ENCODE measurements at regions not wholly inside any gene's neighbourhood (a gene's known extent, or its start where the extent isn't known, plus 50 kb on each side); places are given as distances from the start of the nearest gene placed in this dataset.

GRCh38 chr9:38284039-38284575 lies 108.4 kb upstream of the ALDH1B1 start:
- H4K20me1 ChIP-seq (ENCODE audit: low read depth, low read length) = no peaks in the 10 kb centered on the region
- no peak overlapping the region for H2AFZ ChIP-seq (ENCODE audit: low read depth, low read length, severe bottlenecking)
- no peak overlapping the region for H3K4me3 ChIP-seq (ENCODE audit: insufficient read depth, low read length, poor library complexity, severe bottlenecking)
- no peaks in the 10 kb centered on the region for H3K9me2 ChIP-seq (replicated peaks; ENCODE audit: insufficient read depth, low read length)
- H3K4me2 ChIP-seq (ENCODE audit: low read depth, low read length, poor library complexity, severe bottlenecking) = no peak overlapping the region
- no peaks in the 10 kb centered on the region for H3K79me2 ChIP-seq (ENCODE audit: insufficient read depth, low read length)
- H3K27ac ChIP-seq (ENCODE audit: low read depth, low read length) = no peak overlapping the region
- no peak overlapping the region for H3K9ac ChIP-seq (ENCODE audit: low read length)
- no peaks in the 10 kb centered on the region for H3K9me3 ChIP-seq (ENCODE audit: insufficient read depth, low read length)
- H3F3A ChIP-seq (ENCODE audit: insufficient read depth) = no peaks in the 10 kb centered on the region
- TF ChIP-seq CTCF (IDR thresholded peaks at IDR 0.05; ENCODE audit: insufficient read depth, low read length, poor library complexity, severe bottlenecking) = no peak
- TF ChIP-seq EZH2phosphoT487 (conservative IDR thresholded peaks at IDR 0.05; ENCODE audit: low read length) = no peak
- H3K36me3 ChIP-seq (ENCODE audit: low read length) = no peaks in the 10 kb centered on the region
- H3K27me3 ChIP-seq (ENCODE audit: low read length) = no peaks in the 10 kb centered on the region

- no peaks in the 10 kb centered on the region for H4K20me1 ChIP-seq (ENCODE audit: low read depth, low read length)
- no peaks in the 10 kb centered on the region for H3K27me3 ChIP-seq (ENCODE audit: low read length)
- H3K27ac ChIP-seq (ENCODE audit: low read depth, low read length) = no peak overlapping the region
- H2AFZ ChIP-seq (ENCODE audit: low read depth, low read length, severe bottlenecking) = no peak overlapping the region
- no peaks in the 10 kb centered on the region for H3K79me2 ChIP-seq (ENCODE audit: insufficient read depth, low read length)
- no peak overlapping the region for H3K9ac ChIP-seq (ENCODE audit: low read length)
- no peak overlapping the region for H3K4me2 ChIP-seq (ENCODE audit: low read depth, low read length, poor library complexity, severe bottlenecking)
- H3K9me3 ChIP-seq (ENCODE audit: insufficient read depth, low read length) = no peaks in the 10 kb centered on the region
- TF ChIP-seq CTCF (IDR thresholded peaks at IDR 0.05; ENCODE audit: insufficient read depth, low read length, poor library complexity, severe bottlenecking) (no peak), EZH2phosphoT487 (conservative IDR thresholded peaks at IDR 0.05; ENCODE audit: low read length) (no peak)
- no peaks in the 10 kb centered on the region for H3K36me3 ChIP-seq (ENCODE audit: low read length)
- H3F3A ChIP-seq (ENCODE audit: insufficient read depth) = no peaks in the 10 kb centered on the region
- H3K4me3 ChIP-seq (ENCODE audit: insufficient read depth, low read length, poor library complexity, severe bottlenecking) = no peak overlapping the region
- no peaks in the 10 kb centered on the region for H3K9me2 ChIP-seq (replicated peaks; ENCODE audit: insufficient read depth, low read length)
These were observed 109.7 kb upstream of the ALDH1B1 start for GRCh38 chr9:38282756-38283155.

GRCh38 chr9:38281917-38282316 lies 110.6 kb upstream of the ALDH1B1 start:
- H3K9ac ChIP-seq (ENCODE audit: low read length) = no peak overlapping the region
- no peaks in the 10 kb centered on the region for H3K9me2 ChIP-seq (replicated peaks; ENCODE audit: insufficient read depth, low read length)
- no peak overlapping the region for H2AFZ ChIP-seq (ENCODE audit: low read depth, low read length, severe bottlenecking)
- H3K27me3 ChIP-seq (ENCODE audit: low read length) = no peaks in the 10 kb centered on the region
- H4K20me1 ChIP-seq (ENCODE audit: low read depth, low read length) = no peaks in the 10 kb centered on the region
- H3K79me2 ChIP-seq (ENCODE audit: insufficient read depth, low read length) = no peaks in the 10 kb centered on the region
- H3F3A ChIP-seq (ENCODE audit: insufficient read depth) = no peaks in the 10 kb centered on the region
- H3K4me2 ChIP-seq (ENCODE audit: low read depth, low read length, poor library complexity, severe bottlenecking) = no peak overlapping the region
- no peak overlapping the region for H3K27ac ChIP-seq (ENCODE audit: low read depth, low read length)
- no peaks in the 10 kb centered on the region for H3K9me3 ChIP-seq (ENCODE audit: insufficient read depth, low read length)
- TF ChIP-seq CTCF (IDR thresholded peaks at IDR 0.05; ENCODE audit: insufficient read depth, low read length, poor library complexity, severe bottlenecking) = no peak
- TF ChIP-seq EZH2phosphoT487 (conservative IDR thresholded peaks at IDR 0.05; ENCODE audit: low read length) = no peak
- H3K4me3 ChIP-seq (ENCODE audit: insufficient read depth, low read length, poor library complexity, severe bottlenecking) = no peak overlapping the region
- no peaks in the 10 kb centered on the region for H3K36me3 ChIP-seq (ENCODE audit: low read length)

Measured in SU-DHL-6 (cell line).